IMR-90 (cell line): ENCODE measurements at regions not wholly inside any gene's neighbourhood (a gene's known extent, or its start where the extent isn't known, plus 50 kb on each side); places are given as distances from the start of the nearest gene placed in this dataset.
A peak's percentile ranks its signal among the peaks of the same experiment; 100 is the strongest.

ENCODE experiments used
- ATAC-seq: fragments of 200-7000 bp; cut with Tn5 transposase; 2 replicates; pipeline ENCODE4 v1.9.1; 2020; ENCODE audit warnings: low read depth, mild to moderate bottlenecking, moderate library complexity
- BruUV-seq: library from RNA; stranded (reverse); fragments of 400-500 nt; replicated peaks from 2 replicates; lab custom pipeline; 2021; lab: Mats Ljungman, UMichigan
- CTCF ChIA-PET: fragments of 300-600 bp; formaldehyde crosslinking; extraction: SDS; loops from one replicate; lab custom pipeline; 2021; ENCODE audit warnings: antibody characterized with exemption; lab: Yijun Ruan, JAX
- POLR2A ChIA-PET: fragments of 300-600 bp; sonication (Branson Sonifier 250); formaldehyde crosslinking; loops from one replicate; lab custom pipeline; 2022; ENCODE audit warnings: antibody characterized with exemption; ENCODE audit not compliant: unreplicated experiment; lab: Charles Lee
- DNase-seq: peaks from one replicate; pipeline ENCODE4 v3.0.0; 2013
- H2AFZ ChIP-seq: replicated peaks from 2 replicates; pipeline ENCODE3; 2013; ENCODE audit warnings: low read length, mild to moderate bottlenecking; ENCODE audit not compliant: poor library complexity
- H2AK5ac ChIP-seq: 2 replicates; pipeline ENCODE4 v1.6.1; 2013; ENCODE audit warnings: low read depth, low read length, inconsistent platforms
- H2AK9ac ChIP-seq: replicated peaks from 2 replicates; pipeline ENCODE3; 2013; ENCODE audit warnings: mild to moderate bottlenecking, low read depth, low read length, moderate library complexity; ENCODE audit not compliant: poor library complexity
- H2BK120ac ChIP-seq: 2 replicates; pipeline ENCODE4 v1.6.1; 2013; ENCODE audit warnings: low read depth, low read length, inconsistent platforms
- H2BK15ac ChIP-seq: 3 replicates; pipeline ENCODE4 v1.6.1; 2013; ENCODE audit warnings: low read depth, low read length, inconsistent platforms
- H2BK20ac ChIP-seq: 2 replicates; pipeline ENCODE4 v1.6.1; 2013; ENCODE audit warnings: low read depth, mild to moderate bottlenecking, inconsistent platforms, low read length, moderate library complexity
- H2BK5ac ChIP-seq: 2 replicates; pipeline ENCODE4 v1.6.1; 2013; ENCODE audit warnings: mild to moderate bottlenecking, low read depth, low read length, inconsistent platforms; ENCODE audit not compliant: poor library complexity, severe bottlenecking
- H3K14ac ChIP-seq: replicated peaks from 2 replicates; pipeline ENCODE4 v1.6.1; 2013; ENCODE audit warnings: low read depth, low read length, inconsistent platforms
- H3K18ac ChIP-seq: 2 replicates; pipeline ENCODE4 v1.6.1; 2013; ENCODE audit warnings: low read depth, low read length, control low read depth
- H3K23ac ChIP-seq: 2 replicates; pipeline ENCODE4 v1.6.1; 2013; ENCODE audit warnings: low read depth, low read length, inconsistent platforms
- H3K27ac ChIP-seq: 2 replicates; pipeline ENCODE4 v1.5.1; 2013; ENCODE audit warnings: mild to moderate bottlenecking, control low read depth, low read length; ENCODE audit not compliant: insufficient read depth
- H3K27me3 ChIP-seq: 2 replicates; pipeline ENCODE4 v1.6.1; 2013; ENCODE audit warnings: low read length; ENCODE audit not compliant: control insufficient read depth, insufficient read depth
- H3K36me3 ChIP-seq: 2 replicates; pipeline ENCODE4 v1.6.1; 2013; ENCODE audit warnings: low read length, mixed read lengths; ENCODE audit not compliant: control insufficient read depth, insufficient read depth
- H3K4ac ChIP-seq: 2 replicates; pipeline ENCODE4 v1.6.1; 2013; ENCODE audit warnings: low read depth, low read length, inconsistent platforms
- H3K4me1 ChIP-seq: 2 replicates; pipeline ENCODE4 v1.6.1; 2013; ENCODE audit warnings: low read length, mixed read lengths; ENCODE audit not compliant: control insufficient read depth, insufficient read depth
- H3K4me2 ChIP-seq: 2 replicates; pipeline ENCODE4 v1.6.1; 2013; ENCODE audit warnings: low read depth, mild to moderate bottlenecking, control low read depth, low read length, moderate library complexity
- H3K4me3 ChIP-seq: 2 replicates; pipeline ENCODE4 v1.5.1; 2013; ENCODE audit warnings: low read depth, mild to moderate bottlenecking, control low read depth, low read length, moderate library complexity; ENCODE audit not compliant: insufficient read depth
- H3K56ac ChIP-seq: 2 replicates; pipeline ENCODE4 v1.6.1; 2013; ENCODE audit warnings: low read length, inconsistent platforms; ENCODE audit not compliant: insufficient read depth; ENCODE audit errors: extremely low read depth
- H3K79me1 ChIP-seq, 2 experiments: 2 replicates each; pipeline ENCODE4 v1.6.1; 2013; ENCODE audit warnings: low read length in 2 of 2, inconsistent platforms in 1 of 2, low read depth in 1 of 2
- H3K9ac ChIP-seq: 2 replicates; pipeline ENCODE4 v1.6.1; 2013; ENCODE audit warnings: low read depth, low read length, control low read depth
- H3K9me1 ChIP-seq: 2 replicates; pipeline ENCODE4 v1.6.1; 2013; ENCODE audit warnings: low read length, inconsistent platforms; ENCODE audit not compliant: insufficient read depth
- H3K9me3 ChIP-seq: 2 replicates; pipeline ENCODE4 v1.6.1; 2013; ENCODE audit warnings: low read length; ENCODE audit not compliant: control insufficient read depth, insufficient read depth
- H4K20me1 ChIP-seq: 2 replicates; pipeline ENCODE4 v1.6.1; 2013; ENCODE audit warnings: low read length, inconsistent platforms; ENCODE audit not compliant: insufficient read depth
- H4K5ac ChIP-seq: 2 replicates; pipeline ENCODE4 v1.6.1; 2013; ENCODE audit warnings: mild to moderate bottlenecking, low read depth, low read length, control low read depth
- H4K8ac ChIP-seq, 2 experiments: 2 replicates each; pipeline ENCODE4 v1.6.1; 2013; ENCODE audit warnings: low read depth in 2 of 2, low read length in 2 of 2, control low read depth in 1 of 2, inconsistent platforms in 1 of 2
- H4K91ac ChIP-seq: 2 replicates; pipeline ENCODE4 v1.6.1; 2013; ENCODE audit warnings: low read depth, low read length, inconsistent platforms; ENCODE audit not compliant: insufficient read depth
- CHD1 ChIP-seq: IDR thresholded peaks from 2 replicates; pipeline ENCODE4 v1.6.1; 2012; ENCODE audit warnings: low read depth, low read length, improper control_type of control experiment
- ELK1 ChIP-seq: fragments of 150-350 bp; IDR thresholded peaks from 2 replicates; pipeline ENCODE4 v1.6.1; 2016; ENCODE audit warnings: low read depth, mild to moderate bottlenecking, low read length, moderate library complexity, borderline replicate concordance
- MAFK ChIP-seq: IDR thresholded peaks from 2 replicates; pipeline ENCODE4 v1.6.1; 2012; ENCODE audit warnings: low read depth, low read length, improper control_type of control experiment
- RAD21 ChIP-seq: IDR thresholded peaks from 2 replicates; pipeline ENCODE4 v1.6.1; 2012; ENCODE audit warnings: low read length, improper control_type of control experiment
- WGBS, 2 experiments: methylation state at CpG; one replicate each; pipeline versions ENCODE4 v1.1.5 to v1.1.7; 2013; ENCODE audit warnings: missing lambda C conversion rate in 2 of 2; ENCODE audit not compliant: insufficient read length in 1 of 2; ENCODE audit errors: extremely low coverage in 2 of 2; 5-methylcytosine and 5-hydroxymethylcytosine counted together
- dilution Hi-C: fragments of 300-500 bp; cut with HindIII; formaldehyde crosslinking; loops from one replicate; pipeline ENCODE4 v1.14.3; 2018; ENCODE audit warnings: low sequenced_read_pairs; ENCODE audit not compliant: unreplicated experiment
- in situ Hi-C: fragments of 300-500 bp; cut with MboI; formaldehyde crosslinking; loops from 3 replicates; pipeline ENCODE4 v1.14.3; 2019; ENCODE audit warnings: low sequenced_read_pairs, inconsistent platforms, mixed read lengths
- intact Hi-C: fragments of 100-400 bp; cut with micrococcal nuclease; formaldehyde crosslinking; loops from 2 replicates; pipeline ENCODE4 v1.10.0; 2022

DNA sequence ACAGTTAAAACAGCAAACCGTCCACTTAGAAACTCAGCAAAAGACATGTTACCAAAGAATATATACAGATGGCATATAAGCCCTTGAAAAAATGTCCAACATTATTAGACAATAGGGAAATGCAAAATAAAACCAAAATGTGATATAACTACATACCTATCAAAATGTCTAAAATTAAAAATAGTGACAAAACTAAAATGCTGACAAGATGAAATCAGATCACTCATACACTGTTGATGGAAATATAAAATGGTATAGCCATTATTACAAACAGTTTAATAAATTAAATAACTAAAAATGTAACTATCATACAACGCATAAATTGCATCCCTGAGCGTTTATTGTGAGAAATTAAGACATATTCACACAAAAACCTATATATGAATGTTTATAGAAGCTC, 939.7 kb upstream of the ZWINT start:
- in situ Hi-C loops, result no loop called here
- ChIA-PET CTCF (no interaction called here), POLR2A (no interaction called here)
- H3K56ac ChIP-seq, result no peak overlapping the region
- no peaks in the 10 kb centered on the region for H3K79me1 ChIP-seq
- no peak overlapping the region for H4K8ac ChIP-seq
- no peak overlapping the region for H4K5ac ChIP-seq
- H4K91ac ChIP-seq, result no peak overlapping the region
- no CpG with 5 or more reads among the region's 3 CpGs for WGBS, 2 experiments
- no peak overlapping the region for H2BK120ac ChIP-seq
- intact Hi-C loops, result no loop called here
- H3K36me3 ChIP-seq, result no peaks in the 10 kb centered on the region
- H3K27ac ChIP-seq, result no peak overlapping the region
- H3K4me3 ChIP-seq, result no peak overlapping the region
- ATAC-seq, result no peak
- no peaks in the 10 kb centered on the region for H3K4me1 ChIP-seq
- H3K14ac ChIP-seq, result no peak overlapping the region
- H2BK20ac ChIP-seq, result no peak overlapping the region
- H3K4me2 ChIP-seq, result no peak overlapping the region
- no peak for TF ChIP-seq RAD21
- TF ChIP-seq CHD1, result no peak
- peak; percentile 63 for TF ChIP-seq MAFK
- no peak for TF ChIP-seq ELK1
- no peak overlapping the region for H3K9ac ChIP-seq
- no peaks in the 10 kb centered on the region for H3K9me1 ChIP-seq
- no peak overlapping the region for H2AK5ac ChIP-seq
- no TSS peak for BruUV-seq
- dilution Hi-C loops, result no loop called here
- H2BK5ac ChIP-seq, result no peak overlapping the region
- 0 out of 2 replicates have a peak, but pooled peaks cover 2% of the 10 kb centered on the region for H3K9me3 ChIP-seq
- no peak for DNase-seq
- H3K4ac ChIP-seq, result no peak overlapping the region
- H2BK15ac ChIP-seq, result no peak overlapping the region
- no peaks in the 10 kb centered on the region for H3K27me3 ChIP-seq
- H4K20me1 ChIP-seq, result no peaks in the 10 kb centered on the region
- no peak overlapping the region for H3K18ac ChIP-seq
- no peak overlapping the region for H3K23ac ChIP-seq
- no peak overlapping the region for H2AK9ac ChIP-seq
- H2AFZ ChIP-seq, result no peak overlapping the region
